CD4-positive, alpha-beta T cell treated with Interleukin-4 for 1 hour (primary cell): ENCODE measurements at regions not wholly inside any gene's neighbourhood (a gene's known extent, or its start where the extent isn't known, plus 50 kb on each side); places are given as distances from the start of the nearest gene placed in this dataset.
"Not testable (repeated sequence)": the region's sequence is repeated elsewhere in the genome, so short reads cannot be mapped to it uniquely, and the experiment has no call there.

Experiments
- DNase-seq, 2 donors: peaks; one replicate each; pipeline ENCODE4 v3.0.0-alpha.2; 2020 to 2022

GRCh38 chr5:109990723-109991359 lies 301.1 kb downstream of the MAN2A1 start:
- DNase-seq = no peak

GRCh38 chr5:109992264-109992915 lies 302.7 kb downstream of the MAN2A1 start:
- DNase-seq = no peak

DNA sequence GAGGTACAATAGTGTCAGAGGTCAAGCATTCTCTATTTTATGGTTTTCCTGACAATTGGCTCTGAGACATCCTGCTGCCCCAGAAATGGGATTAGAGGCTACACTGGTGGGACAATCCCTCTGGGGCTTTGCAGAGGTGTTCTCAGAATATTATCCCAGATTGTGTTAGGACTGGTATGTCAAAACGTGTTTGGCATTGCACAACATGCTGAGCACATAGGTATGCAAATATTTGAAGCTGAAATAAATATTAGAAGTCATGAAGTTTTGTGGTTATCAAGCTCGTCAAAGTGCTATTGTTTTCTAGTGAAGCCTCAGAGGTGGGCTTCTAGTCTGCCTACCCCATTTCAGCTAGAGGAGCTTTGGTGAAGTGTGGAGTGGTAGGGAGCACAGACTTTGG lies 304.4 kb downstream of the MAN2A1 start:
- no peak for DNase-seq

DNA sequence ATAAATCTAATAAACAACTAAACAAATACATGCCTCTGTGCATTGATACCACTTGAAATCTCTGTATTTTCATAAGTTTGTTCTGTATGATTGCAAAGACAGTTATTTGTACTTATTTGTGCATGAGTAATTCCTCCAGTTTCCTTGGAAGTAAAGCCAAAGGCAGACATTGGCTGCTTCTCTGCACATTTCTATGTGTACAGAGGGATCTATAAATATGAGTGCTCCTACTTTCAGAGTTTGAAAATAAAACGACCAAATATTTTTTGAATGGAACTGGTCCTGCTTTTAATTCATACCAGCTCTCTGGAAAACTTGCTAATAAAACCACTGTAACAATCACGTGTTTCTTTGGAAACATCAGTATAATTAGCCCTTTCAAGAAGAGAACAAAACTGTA lies 306.5 kb downstream of the MAN2A1 start:
- DNase-seq = no peak

DNA sequence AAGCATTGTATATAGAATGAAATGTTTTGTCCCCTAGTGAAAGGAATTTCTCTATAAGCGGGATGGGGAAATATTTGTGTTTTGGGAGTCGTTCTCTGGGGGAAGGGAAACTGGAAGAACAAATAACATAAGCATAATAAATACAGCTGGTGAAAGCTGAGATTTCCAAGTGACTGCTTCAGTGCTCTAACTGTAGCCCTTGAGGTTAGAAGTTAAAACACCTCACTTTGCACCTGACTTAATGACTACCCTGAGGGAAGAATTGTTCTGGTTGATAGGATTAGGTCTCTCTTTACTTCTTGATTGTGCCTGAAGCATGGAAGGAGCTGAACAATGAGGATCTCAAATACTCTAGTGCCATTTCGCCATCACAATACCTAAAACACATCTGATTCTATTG lies 307.4 kb downstream of the MAN2A1 start:
- DNase-seq = no peak

DNA sequence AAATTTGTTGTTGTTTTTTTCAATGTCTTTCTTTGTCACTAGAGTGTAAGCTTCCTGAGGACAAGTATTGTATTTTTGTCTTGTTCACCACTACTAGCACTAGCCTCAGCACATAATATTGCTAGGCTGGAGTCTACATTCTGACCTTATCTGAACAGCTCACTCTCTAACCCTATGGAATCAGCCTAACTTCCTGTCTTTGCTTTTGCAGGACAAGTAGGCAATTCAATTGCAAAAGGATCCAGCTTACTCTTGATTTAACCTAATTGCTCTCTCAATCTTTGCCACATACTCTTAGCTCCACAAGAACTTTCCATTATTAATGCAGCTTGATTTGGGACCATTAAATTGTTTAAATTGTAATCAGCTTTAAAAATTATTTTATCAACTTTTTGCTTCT lies 308.5 kb downstream of the MAN2A1 start:
- DNase-seq = no peak

GRCh38 chr5:109998726-109999125 lies 309.0 kb downstream of the MAN2A1 start:
- no peak for DNase-seq

GRCh38 chr5:110001648-110002047 lies 311.9 kb downstream of the MAN2A1 start:
- DNase-seq = no peak

DNA sequence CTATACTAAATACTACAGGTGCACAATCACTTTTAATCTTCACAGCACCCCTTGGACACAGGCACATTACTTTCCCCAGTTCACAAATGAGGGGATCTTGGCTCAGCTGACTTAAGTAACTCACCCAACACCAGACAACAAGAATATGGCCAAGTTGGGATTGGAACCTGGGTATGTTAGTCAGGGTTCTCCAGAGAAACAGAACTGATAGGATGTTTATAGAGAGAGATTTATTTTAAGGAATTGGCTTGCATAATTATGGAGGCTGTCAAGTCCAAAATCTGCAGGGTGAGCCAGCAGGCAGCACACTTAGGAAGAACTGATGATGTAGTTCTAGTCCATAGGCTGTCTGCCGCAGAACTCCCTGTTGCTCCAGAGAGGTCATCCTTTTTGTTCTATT lies 312.9 kb downstream of the MAN2A1 start:
- no peak for DNase-seq

DNA sequence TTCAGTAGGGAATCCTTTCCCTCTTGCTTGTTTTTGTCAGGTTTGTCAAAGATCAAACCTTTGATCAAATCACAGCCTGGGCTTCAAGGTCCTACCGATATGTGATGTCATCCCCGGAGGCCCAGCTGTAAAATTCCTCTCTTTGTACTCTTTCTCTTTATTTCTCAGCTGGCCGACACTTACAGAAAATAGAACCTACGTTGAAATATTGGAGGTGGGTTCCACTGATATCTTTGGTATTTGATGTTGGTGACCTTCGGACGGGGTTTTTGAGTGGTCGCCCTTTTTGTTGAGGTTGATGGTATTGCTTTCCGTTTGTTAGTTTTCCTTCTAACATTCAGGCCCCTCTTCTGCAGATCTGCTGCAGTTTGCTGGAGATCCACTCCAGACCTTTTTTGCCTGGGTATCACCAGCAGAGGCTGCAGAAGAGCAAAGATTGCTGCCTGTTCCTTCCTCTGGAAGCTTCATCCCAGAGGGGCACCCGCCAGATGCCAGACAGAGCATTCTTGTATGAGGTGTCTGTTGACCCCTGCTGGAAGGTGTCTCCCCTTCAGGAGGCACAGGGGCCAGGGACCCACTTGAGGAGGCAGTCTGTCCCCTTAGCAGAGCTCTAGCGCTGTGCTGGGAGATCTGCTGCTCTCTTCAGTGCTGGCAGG lies 316.3 kb downstream of the MAN2A1 start:
- DNase-seq = not testable (repeated sequence)

- no peak for DNase-seq
These were observed 317.4 kb downstream of the MAN2A1 start for GRCh38 chr5:110007101-110007500.

DNA sequence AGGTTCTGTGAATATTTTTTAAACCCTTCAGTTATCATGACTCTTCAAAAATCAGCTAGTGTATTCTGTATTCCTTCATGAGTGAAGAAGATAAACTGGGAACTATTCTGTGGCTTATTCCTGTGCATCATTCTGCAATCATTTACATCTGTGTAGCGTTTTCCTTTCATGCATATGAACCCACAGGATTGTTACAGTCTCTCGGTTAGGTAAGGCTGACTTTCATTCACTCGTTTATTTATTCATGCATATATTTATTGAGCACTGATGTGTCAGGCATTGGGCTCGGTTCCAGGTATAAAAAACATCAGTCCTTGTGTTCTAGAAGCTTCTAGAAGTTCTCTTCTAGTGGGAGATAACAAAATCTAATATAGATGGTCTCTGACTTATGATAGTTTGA lies 318.4 kb downstream of the MAN2A1 start:
- no peak for DNase-seq

- no peak for DNase-seq
These were observed 322.4 kb downstream of the MAN2A1 start for GRCh38 chr5:110012145-110012544.

DNA sequence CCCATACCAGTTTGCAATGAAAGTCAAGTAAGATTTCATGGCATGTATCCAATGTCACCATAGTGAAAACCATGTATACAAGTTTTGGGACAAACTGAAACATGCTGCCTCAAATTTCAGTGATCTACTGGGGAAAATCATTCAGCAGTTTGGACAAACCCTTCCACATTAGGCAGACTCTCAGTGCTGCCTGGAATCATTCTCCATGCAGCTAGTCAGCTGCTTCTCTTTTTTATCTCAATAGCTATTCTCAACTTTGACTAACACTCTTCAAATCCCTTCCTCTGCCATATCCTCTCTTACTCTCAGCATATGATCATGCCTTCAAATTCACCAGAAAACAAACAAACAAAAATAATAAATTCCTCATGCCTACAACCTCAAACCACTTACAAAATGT lies 323.3 kb downstream of the MAN2A1 start:
- DNase-seq = no peak

DNA sequence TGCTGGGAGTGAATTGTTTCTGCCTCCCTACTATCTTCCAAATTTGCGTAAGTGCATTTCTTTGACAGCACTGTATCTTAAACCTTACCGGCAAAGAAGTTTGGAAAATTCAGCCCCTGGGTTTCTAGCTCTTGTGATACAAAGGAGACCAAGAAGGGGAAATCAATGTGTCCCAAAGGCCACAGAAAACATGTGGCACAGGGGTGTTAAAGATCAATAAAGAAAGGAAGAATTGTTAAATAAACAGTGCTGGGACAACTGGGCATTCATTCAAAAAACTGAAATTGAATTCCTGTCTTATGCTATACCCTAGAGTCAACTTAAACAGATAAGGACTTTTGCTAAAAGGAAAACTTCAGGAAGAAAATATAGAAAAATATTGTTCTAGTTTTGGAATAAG lies 328.1 kb downstream of the MAN2A1 start:
- no peak for DNase-seq

- no peak for DNase-seq
These were observed 328.8 kb downstream of the MAN2A1 start for GRCh38 chr5:110018509-110018908.

DNA sequence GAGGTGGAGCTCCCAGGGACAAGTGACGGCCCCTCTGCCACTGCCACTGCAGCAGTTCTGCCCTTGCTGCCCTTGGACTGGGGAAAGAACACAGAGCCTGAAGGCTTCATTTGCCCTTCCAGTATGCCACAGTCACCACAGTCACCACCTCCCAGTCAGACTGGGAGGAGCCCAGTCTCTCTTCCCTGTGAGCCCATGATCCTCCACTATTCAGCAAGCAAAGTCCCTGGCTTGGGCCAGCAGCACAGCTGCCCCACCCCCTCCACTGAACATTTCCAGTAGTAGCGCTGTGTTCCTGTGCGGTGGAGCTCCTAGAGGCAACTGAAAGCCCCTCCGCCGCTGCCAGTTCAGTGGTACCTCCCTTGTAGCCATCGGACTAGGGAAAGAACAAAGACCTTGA lies 329.4 kb downstream of the MAN2A1 start:
- DNase-seq = no peak

DNA sequence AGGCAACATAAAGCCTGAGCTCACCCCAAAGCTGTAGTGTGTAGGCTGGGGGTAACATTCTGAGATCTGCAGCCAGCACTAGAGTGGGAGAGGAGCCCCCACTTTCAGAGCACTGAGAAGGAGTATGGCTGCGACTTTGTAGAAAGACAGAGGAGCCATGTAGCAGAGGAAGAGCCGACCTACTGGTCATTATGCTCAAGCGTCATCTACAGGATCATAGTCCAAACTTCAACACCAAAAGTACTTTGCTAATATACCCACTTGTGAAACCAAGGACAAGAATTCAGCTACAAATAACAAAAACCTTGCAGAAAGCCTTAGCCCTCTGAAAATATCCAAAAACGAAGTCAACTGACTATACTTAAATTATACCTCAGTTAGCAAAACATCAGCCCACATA lies 330.1 kb downstream of the MAN2A1 start:
- DNase-seq = no peak

- no peak for DNase-seq
These were observed 331.5 kb downstream of the MAN2A1 start for GRCh38 chr5:110021251-110021650.

DNA sequence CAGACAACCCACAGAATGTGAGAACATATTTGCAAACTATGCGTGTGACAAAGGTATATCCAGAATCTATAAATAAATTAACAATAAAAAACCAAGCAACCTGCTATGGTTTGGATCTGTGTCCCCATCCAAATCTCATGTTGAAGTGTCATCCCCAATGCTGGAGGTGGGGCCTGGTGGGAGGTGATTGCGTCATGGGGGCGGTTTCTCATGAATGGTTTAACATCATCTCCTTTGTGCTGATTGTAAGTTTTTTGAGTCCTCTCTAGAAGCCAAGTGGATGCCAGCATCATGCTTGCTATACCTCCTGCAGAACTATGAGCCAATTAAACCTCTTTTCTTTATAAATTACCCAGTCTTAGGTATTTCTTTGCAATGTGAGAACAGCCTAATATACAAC lies 335.4 kb downstream of the MAN2A1 start:
- DNase-seq = no peak

DNA sequence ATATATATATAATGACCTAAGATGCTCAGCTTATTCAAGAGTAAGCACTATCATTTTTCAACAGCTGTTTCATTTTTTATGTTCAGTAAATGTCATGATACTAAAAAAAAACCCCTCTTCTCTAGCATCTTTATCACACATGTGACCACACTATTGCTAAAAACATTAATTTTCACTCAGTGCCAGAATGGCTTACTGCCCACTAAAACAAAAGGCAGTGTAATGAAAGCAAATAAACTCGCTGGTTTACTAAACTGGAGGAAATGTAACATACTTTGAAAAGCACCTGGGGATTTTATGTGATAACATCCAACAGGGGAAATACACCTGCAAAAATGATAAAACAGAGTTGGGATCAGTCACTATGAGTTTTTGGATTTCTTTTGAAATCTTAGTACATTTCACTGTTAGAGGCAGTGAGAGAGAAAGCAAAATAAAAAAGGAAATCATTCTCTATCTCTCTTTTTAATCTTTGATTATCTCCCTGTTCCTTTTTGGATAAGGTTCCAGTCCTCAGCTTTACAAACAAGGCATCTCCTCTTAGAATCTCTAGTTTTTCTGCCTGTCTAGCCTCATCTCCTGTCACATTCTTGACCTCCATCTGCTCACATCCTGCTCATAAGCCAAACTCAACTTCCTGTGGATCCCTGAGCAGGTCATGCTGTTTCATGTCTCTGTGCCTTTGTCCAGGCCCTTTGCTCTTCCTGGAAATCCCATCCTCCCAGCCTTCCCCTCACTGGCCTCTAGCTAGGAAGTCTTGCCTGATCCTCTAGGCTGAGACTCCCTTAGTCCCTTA lies 338.0 kb downstream of the MAN2A1 start:
- DNase-seq = no peak

DNA sequence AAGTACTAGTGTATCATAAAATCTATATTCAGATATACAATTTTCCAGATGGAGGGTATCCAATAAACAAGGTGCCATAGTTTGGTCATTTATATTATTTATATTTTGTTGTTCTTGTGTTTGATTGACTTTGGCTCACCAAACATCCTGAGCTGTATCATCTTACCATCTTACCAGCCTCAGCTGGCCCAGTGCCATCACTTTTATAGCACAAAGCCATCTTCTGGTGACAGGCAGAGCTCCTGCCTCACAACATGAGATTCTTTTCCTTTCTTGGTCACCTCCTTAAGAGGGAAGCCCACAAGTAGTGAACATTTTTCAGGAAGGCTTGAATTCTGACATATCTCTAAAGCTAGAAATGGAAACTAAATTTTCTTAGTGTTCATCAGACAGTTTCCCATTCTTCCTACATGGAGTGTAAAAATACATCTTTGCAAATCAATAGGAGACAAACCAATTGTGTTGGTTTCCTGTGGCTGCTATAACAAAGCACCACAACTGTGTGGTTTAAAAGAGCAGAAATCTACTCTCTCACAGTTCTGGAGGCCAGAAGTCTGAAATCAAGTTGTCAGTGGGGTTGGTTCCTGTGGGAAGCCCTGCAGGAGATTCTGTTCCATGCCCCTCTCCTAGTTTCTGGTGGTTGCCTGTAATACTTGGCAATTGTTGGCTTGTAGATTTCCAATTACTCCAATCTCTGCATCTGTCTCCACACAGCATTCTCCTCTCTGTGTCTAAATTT lies 341.8 kb downstream of the MAN2A1 start:
- peak in 1 of 2 donors; percentile 7 for DNase-seq

GRCh38 chr5:110032376-110032775 lies 342.6 kb downstream of the MAN2A1 start:
- DNase-seq = no peak
